Brain microvascular endothelial cell (primary cell): ENCODE measurements at regions not wholly inside any gene's neighbourhood (a gene's known extent, or its start where the extent isn't known, plus 50 kb on each side); places are given as distances from the start of the nearest gene placed in this dataset.

ENCODE experiments used
- DNase-seq: peaks from one replicate; pipeline ENCODE4 v3.0.0-alpha.2; 2020
- H3K27ac ChIP-seq: fragments of 250-450 bp; sonication (Bioruptor Pico); 2 replicates; pipeline ENCODE4 v1.5.1; 2020; ENCODE audit warnings: mild to moderate bottlenecking, moderate library complexity
- H3K27me3 ChIP-seq: fragments of 250-450 bp; sonication (Bioruptor Pico); replicated peaks from 2 replicates; pipeline ENCODE4 v1.5.1; 2020; ENCODE audit warnings: mild to moderate bottlenecking
- H3K36me3 ChIP-seq: fragments of 250-450 bp; sonication (Bioruptor Pico); replicated peaks from 2 replicates; pipeline ENCODE4 v1.5.1; 2020; ENCODE audit warnings: mild to moderate bottlenecking
- H3K4me3 ChIP-seq: 2 replicates; pipeline ENCODE4 v1.5.1; 2011; ENCODE audit warnings: low read depth, mild to moderate bottlenecking, control low read depth, low read length, moderate library complexity
- in situ Hi-C: cut with HindIII; loops from 2 replicates; pipeline ENCODE4 v1.10.0; 2017; ENCODE audit warnings: low sequenced_read_pairs, low pct_ligation_motif_present
- TF ChIP-seq, protein P1 (sequence below): IDR thresholded peaks from 2 replicates; pipeline ENCODE4 v1.5.1; 2011; ENCODE audit warnings: low read depth, mild to moderate bottlenecking, moderate library complexity, low read length, control low read depth, inconsistent platforms; ENCODE audit errors: missing control alignments

DNA sequence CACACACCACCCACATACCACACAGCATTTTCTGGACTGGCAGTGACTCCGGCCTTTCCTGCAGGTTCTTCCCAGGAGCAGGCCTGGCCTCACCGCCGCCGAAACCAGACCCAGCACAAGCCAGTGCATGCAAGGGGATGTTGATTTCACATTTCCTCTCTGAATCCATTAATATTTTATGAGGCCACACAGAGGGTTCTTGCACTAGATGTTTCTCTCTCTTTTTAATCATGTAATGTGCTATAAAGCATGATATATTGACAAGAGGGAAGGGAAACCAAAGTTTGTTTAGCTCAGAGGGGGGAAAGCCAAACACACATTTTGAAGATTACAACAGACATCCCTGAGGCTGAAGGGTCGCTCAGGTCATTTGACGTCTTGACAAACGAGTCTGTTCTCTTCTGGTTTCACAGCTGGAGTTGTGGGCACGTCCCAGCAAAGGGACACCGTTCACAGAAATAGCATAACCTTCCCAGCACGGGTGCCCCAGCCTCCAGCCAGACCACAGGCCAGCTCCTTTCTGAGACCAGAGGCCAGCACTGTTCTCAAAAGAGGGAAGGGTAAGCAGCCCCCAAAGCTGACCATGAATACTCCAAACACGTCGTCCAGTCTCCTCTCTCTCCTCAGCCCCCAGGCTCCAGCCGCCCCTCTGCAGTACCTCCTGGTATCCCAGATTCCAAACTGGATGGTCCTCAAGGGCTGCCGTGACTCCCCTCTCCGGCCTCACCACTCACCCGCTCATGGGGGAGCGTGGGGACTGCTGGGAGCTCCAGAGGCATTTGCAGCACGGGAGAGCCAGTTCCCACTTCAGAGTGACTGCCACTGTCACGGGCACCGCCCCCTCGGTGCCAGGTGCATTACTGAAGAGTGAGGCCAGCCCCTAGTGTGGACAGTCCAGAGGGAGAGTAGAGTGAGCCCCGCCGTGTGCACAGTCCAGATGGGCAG, 340.3 kb upstream of the SALL3 start:
- H3K36me3 ChIP-seq = no peaks in the 10 kb centered on the region
- TF ChIP-seq, protein P1, sequence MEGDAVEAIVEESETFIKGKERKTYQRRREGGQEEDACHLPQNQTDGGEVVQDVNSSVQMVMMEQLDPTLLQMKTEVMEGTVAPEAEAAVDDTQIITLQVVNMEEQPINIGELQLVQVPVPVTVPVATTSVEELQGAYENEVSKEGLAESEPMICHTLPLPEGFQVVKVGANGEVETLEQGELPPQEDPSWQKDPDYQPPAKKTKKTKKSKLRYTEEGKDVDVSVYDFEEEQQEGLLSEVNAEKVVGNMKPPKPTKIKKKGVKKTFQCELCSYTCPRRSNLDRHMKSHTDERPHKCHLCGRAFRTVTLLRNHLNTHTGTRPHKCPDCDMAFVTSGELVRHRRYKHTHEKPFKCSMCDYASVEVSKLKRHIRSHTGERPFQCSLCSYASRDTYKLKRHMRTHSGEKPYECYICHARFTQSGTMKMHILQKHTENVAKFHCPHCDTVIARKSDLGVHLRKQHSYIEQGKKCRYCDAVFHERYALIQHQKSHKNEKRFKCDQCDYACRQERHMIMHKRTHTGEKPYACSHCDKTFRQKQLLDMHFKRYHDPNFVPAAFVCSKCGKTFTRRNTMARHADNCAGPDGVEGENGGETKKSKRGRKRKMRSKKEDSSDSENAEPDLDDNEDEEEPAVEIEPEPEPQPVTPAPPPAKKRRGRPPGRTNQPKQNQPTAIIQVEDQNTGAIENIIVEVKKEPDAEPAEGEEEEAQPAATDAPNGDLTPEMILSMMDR = no peak
- H3K4me3 ChIP-seq = no peak overlapping the region
- DNase-seq = no peak
- in situ Hi-C loops = no loop called here
- H3K27me3 ChIP-seq = no peaks in the 10 kb centered on the region
- no peak overlapping the region for H3K27ac ChIP-seq

DNA sequence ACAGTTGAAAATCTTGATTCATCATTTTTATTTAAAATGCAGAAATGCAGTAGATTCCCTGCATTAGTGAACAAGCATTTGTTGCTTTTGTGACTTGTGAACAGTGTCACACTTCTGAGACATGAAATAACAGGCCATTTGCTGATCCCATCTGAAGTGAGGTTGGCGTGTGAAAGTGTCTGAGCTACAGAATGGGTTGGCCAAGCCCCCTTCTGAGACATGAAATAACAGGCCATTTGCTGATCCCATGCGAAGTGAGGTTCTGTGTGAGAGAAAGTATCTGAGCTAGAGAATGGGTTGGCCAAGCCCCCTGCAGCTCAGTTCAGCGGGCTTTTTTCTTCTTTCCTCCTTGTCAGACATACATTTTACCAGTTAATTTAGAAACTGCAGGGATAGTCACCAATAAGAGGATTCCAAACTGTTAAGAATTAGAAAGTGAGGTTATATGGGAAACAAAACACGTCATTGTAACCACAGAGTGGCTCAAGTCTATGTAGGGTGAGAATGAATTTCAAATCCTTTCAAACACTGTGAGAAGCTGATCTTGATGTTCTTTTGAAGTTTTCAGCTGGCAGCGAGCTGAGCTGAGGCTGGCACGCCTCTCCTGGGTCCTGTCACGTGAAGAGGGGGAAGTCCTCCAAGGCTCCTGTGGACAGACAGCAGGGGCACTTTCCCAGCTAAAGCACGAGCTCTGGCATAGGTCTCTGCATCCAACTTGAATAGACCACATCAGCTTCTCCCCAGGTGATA, 339.2 kb upstream of the SALL3 start:
- Histone ChIP-seq H3K4me3 (no peak overlapping the region), H3K36me3 (no peaks in the 10 kb centered on the region), H3K27ac (no peak overlapping the region), H3K27me3 (no peaks in the 10 kb centered on the region)
- in situ Hi-C loops = no loop called here
- no peak for DNase-seq
- TF ChIP-seq, protein P1 = no peak

DNA sequence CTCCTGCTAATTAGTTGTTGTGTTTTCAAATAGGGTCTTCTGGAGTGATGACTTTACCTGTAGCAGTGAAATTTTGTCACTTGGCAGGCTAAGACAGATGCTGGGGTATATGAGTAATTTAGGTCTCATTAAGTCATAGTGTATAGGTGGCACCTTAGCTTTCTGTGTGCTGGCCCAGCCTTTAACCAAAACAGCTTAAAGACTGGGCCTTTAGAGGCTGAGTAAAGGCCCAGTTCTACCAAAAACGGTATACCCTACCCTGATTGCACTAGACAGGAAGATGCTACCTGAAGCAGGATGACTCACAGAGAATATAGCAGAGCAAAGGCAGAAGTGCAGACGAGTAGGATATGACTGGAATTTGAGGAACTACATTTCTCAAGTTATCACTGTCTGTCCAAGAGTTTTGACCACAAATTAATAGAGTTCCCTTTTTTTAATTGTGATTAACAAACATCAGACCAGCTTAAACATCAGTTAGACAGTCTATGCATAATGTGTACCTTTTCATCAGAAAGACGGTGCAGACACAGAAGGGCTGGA, 337.9 kb upstream of the SALL3 start:
- Histone ChIP-seq H3K36me3 (no peaks in the 10 kb centered on the region), H3K4me3 (no peak overlapping the region), H3K27me3 (no peaks in the 10 kb centered on the region), H3K27ac (no peak overlapping the region)
- TF ChIP-seq, protein P1 = no peak
- in situ Hi-C loops = no loop called here
- DNase-seq = no peak

DNA sequence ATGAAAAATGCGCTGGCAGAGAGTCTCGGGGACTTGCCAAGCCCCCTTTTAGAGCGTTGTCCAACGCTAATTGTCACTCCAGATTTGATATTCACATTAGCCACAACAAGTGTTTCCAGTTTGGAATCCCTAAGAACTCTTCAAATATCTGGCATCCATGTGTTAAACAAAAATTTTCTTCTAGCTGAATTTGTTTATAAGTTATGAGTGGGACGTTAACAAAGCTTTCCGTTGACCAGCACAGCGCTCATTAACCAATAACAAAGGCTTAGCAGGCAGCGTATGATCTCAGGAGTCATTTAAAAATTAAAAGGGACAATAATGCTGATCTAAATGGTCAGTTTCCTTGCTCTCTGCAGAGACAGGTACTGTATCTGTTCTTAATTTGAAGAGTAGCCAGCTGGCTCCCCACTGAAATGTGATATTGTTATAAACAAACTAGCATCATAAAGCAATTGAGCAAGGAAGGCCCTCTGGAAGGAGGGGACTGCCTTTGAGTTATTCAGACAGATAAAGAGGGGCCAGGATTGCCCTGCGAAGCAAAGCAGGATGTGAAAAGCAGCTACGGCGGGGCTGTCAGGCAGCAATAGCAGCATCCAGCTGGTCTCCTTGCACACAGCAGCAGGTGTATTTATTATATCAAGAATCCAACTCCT, 337.2 kb upstream of the SALL3 start:
- no peak overlapping the region for H3K4me3 ChIP-seq
- H3K27me3 ChIP-seq = no peaks in the 10 kb centered on the region
- no peak for DNase-seq
- H3K36me3 ChIP-seq = no peaks in the 10 kb centered on the region
- TF ChIP-seq, protein P1 = no peak
- in situ Hi-C loops = no loop called here
- no peak overlapping the region for H3K27ac ChIP-seq

DNA sequence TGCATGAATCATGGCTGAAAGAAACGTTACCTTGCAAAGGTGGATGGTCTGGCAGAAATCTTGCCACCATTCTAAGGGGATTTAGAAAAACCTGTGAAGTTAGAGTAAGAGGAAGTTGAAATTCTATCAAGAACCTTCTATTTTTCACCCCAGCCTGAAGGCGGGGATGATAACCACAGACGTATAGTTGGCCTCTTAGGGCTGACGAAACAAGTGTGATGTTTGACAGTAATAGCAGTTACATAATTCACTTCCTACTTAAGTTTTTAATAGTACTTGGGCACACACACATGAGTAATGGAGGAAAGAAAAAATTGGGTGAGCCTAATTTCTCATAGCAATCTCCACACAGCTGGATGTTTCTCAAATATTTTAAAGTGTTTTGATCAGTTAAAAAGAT, 336.6 kb upstream of the SALL3 start:
- no peak overlapping the region for H3K27ac ChIP-seq
- no peak for DNase-seq
- in situ Hi-C loops = no loop called here
- TF ChIP-seq, protein P1 = no peak
- H3K27me3 ChIP-seq = no peaks in the 10 kb centered on the region
- no peaks in the 10 kb centered on the region for H3K36me3 ChIP-seq
- no peak overlapping the region for H3K4me3 ChIP-seq
